WTC11 (cell line): ENCODE measurements at regions not wholly inside any gene's neighbourhood (a gene's known extent, or its start where the extent isn't known, plus 50 kb on each side); places are given as distances from the start of the nearest gene placed in this dataset.

Source experiments
- ATAC-seq: fragments of 200-7000 bp; cut with Tn5 transposase; 2 replicates; pipeline ENCODE4 v1.10.0; 2021; ENCODE audit warnings: mild to moderate bottlenecking, moderate library complexity
- CTCF ChIA-PET: fragments of 300-600 bp; sonication (Branson Sonifier 250); formaldehyde crosslinking; loops from one replicate; lab custom pipeline; 2021; ENCODE audit warnings: antibody characterized with exemption; lab: Charles Lee
- POLR2A ChIA-PET: fragments of 350-600 bp; sonication (Branson Sonifier 250); formaldehyde crosslinking; loops from one replicate; lab custom pipeline; 2021; ENCODE audit warnings: antibody characterized with exemption; lab: Charles Lee
- DNase-seq: peaks from one replicate; pipeline ENCODE4 v3.0.0; 2021; ENCODE audit warnings: low spot score
- H3K27ac Mint-ChIP-seq: 2 replicates; pipeline ENCODE4 v1.8.0; 2021; ENCODE audit warnings: mixed read lengths
- H3K27me3 Mint-ChIP-seq: 2 replicates; pipeline ENCODE4 v1.8.0; 2021; ENCODE audit warnings: low read depth, mild to moderate bottlenecking, moderate library complexity, mixed read lengths
- H3K36me3 Mint-ChIP-seq: 2 replicates; pipeline ENCODE4 v1.8.0; 2021; ENCODE audit warnings: mixed read lengths
- H3K4me1 Mint-ChIP-seq: 2 replicates; pipeline ENCODE4 v1.8.0; 2022; ENCODE audit warnings: mixed read lengths
- H3K4me3 Mint-ChIP-seq: 2 replicates; pipeline ENCODE4 v1.8.0; 2021; ENCODE audit warnings: mild to moderate bottlenecking, moderate library complexity, mixed read lengths
- H3K9me3 Mint-ChIP-seq: 2 replicates; pipeline ENCODE4 v1.8.0; 2021; ENCODE audit warnings: mixed read lengths
- CREB1 ChIP-seq: sonication (generic); formaldehyde crosslinking; IDR thresholded peaks from 2 replicates; pipeline ENCODE4 v1.8.0; 2023; ENCODE audit warnings: mild to moderate bottlenecking, missing genetic modification reagents
- ETV6 ChIP-seq: sonication (generic); formaldehyde crosslinking; IDR thresholded peaks from 2 replicates; pipeline ENCODE4 v1.8.1; 2022; ENCODE audit warnings: mild to moderate bottlenecking, missing genetic modification reagents
- GRHL2 ChIP-seq: fragments of 250-450 bp; sonication (Bioruptor Pico); IDR thresholded peaks from 2 replicates; pipeline ENCODE4 v1.8.0; 2022; ENCODE audit warnings: mild to moderate bottlenecking, moderate library complexity; ENCODE audit not compliant: insufficient replicate concordance, severe bottlenecking
- KAT7 ChIP-seq: sonication (generic); formaldehyde crosslinking; IDR thresholded peaks from 2 replicates; pipeline ENCODE4 v1.8.1; 2023; ENCODE audit warnings: missing genetic modification reagents, mild to moderate bottlenecking, borderline replicate concordance
- MAX ChIP-seq: sonication (generic); formaldehyde crosslinking; IDR thresholded peaks from 2 replicates; pipeline ENCODE4 v1.8.0; 2022; ENCODE audit warnings: mild to moderate bottlenecking, missing genetic modification reagents
- MYBL2 ChIP-seq: sonication (generic); formaldehyde crosslinking; IDR thresholded peaks from 2 replicates; pipeline ENCODE4 v1.8.1; 2023; ENCODE audit warnings: mild to moderate bottlenecking, moderate library complexity, missing genetic modification reagents
- NFATC4 ChIP-seq: fragments of 250-450 bp; sonication (Bioruptor Pico); IDR thresholded peaks from 2 replicates; pipeline ENCODE4 v1.9.0; 2021; ENCODE audit warnings: mild to moderate bottlenecking
- PRDM15 ChIP-seq: sonication (generic); formaldehyde crosslinking; IDR thresholded peaks from 2 replicates; pipeline ENCODE4 v1.8.0; 2022; ENCODE audit warnings: missing genetic modification reagents
- SMAD3 ChIP-seq: sonication (generic); formaldehyde crosslinking; IDR thresholded peaks from 2 replicates; pipeline ENCODE4 v1.8.0; 2022; ENCODE audit warnings: missing genetic modification reagents, mild to moderate bottlenecking, borderline replicate concordance
- STAT6 ChIP-seq: sonication (generic); formaldehyde crosslinking; conservative IDR thresholded peaks from 2 replicates; pipeline ENCODE4 v1.8.1; 2023; ENCODE audit warnings: mild to moderate bottlenecking, low read depth, missing genetic modification reagents, moderate library complexity
- TCF7 ChIP-seq: sonication (generic); formaldehyde crosslinking; IDR thresholded peaks from 2 replicates; pipeline ENCODE4 v1.8.0; 2022; ENCODE audit warnings: mild to moderate bottlenecking, low read depth, missing genetic modification reagents, moderate library complexity
- TEAD4 ChIP-seq: sonication (generic); formaldehyde crosslinking; IDR thresholded peaks from 2 replicates; pipeline ENCODE4 v1.8.0; 2022; ENCODE audit warnings: mild to moderate bottlenecking, missing genetic modification reagents
- ZNF232 ChIP-seq: sonication (generic); formaldehyde crosslinking; IDR thresholded peaks from 2 replicates; pipeline ENCODE4 v1.8.0; 2022; ENCODE audit warnings: mild to moderate bottlenecking, missing genetic modification reagents
- ZNF281 ChIP-seq: sonication (generic); formaldehyde crosslinking; IDR thresholded peaks from 2 replicates; pipeline ENCODE4 v1.8.0; 2023; ENCODE audit warnings: mild to moderate bottlenecking, missing genetic modification reagents
- ZNF317 ChIP-seq: sonication (generic); formaldehyde crosslinking; IDR thresholded peaks from 2 replicates; pipeline ENCODE4 v1.8.1; 2023; ENCODE audit warnings: low read depth, mild to moderate bottlenecking, moderate library complexity, missing genetic modification reagents, borderline replicate concordance
- ZNF532 ChIP-seq: fragments of 250-450 bp; sonication (Bioruptor Pico); IDR thresholded peaks from 2 replicates; pipeline ENCODE4 v1.9.0; 2021; ENCODE audit warnings: mild to moderate bottlenecking, borderline replicate concordance
- TF ChIP-seq, protein P1 (sequence below): sonication (generic); formaldehyde crosslinking; IDR thresholded peaks from 2 replicates; pipeline ENCODE4 v1.8.1; 2022; ENCODE audit warnings: mild to moderate bottlenecking, missing genetic modification reagents, moderate library complexity, borderline replicate concordance
- TF ChIP-seq, protein P2 (sequence below): sonication (generic); formaldehyde crosslinking; IDR thresholded peaks from 2 replicates; pipeline ENCODE4 v1.8.1; 2022; ENCODE audit warnings: missing genetic modification reagents, borderline replicate concordance

DNA sequence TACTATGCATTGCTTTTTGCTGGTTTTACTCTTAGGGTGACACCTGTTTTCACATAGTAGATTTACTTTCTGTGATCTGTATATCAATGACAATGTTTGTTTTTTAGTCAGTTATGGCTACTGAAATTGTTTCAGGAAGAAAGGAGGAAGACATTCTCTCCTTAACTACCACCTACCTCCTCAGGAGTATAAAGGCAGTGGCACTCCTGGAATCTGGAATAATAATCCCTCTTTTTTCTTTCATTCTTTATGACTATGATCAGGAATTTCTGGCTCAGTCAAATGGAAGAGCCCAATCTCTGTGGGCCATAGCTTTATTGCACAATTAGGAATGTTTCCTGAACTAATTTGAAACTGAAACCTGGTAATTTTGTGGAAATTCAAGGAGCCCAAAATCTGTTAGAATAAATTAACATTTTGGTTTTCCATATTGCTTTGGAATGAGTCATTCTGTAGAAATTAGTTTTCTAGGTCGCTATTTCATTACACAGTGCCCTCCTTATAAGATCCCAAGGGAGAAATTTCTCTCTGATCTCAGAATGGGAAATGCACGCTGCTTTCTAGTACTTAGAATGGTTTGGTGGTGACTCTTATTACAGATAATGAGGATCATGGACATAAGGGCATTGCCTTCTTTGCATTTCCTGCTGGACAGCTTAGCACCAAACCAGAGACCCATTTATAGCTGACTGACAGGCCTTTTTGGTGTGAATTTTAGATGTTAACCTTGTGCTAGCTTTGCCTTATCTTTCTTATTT is 95.3 kb upstream of the VLDLR start:
- ATAC-seq (no peak), DNase-seq (no peak)
- no peak for TF ChIP-seq GRHL2 (CRISPR knock-in tag)
- no peak for TF ChIP-seq ETV6 (CRISPR knock-in tag)
- TF ChIP-seq, protein P1, sequence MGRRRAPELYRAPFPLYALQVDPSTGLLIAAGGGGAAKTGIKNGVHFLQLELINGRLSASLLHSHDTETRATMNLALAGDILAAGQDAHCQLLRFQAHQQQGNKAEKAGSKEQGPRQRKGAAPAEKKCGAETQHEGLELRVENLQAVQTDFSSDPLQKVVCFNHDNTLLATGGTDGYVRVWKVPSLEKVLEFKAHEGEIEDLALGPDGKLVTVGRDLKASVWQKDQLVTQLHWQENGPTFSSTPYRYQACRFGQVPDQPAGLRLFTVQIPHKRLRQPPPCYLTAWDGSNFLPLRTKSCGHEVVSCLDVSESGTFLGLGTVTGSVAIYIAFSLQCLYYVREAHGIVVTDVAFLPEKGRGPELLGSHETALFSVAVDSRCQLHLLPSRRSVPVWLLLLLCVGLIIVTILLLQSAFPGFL: no peak
- no peak for TF ChIP-seq ZNF532
- TF ChIP-seq CREB1 (CRISPR knock-in tag): no peak
- no peak for TF ChIP-seq ZNF232 (CRISPR knock-in tag)
- TF ChIP-seq ZNF281 (CRISPR knock-in tag): no peak
- TF ChIP-seq, protein P2, sequence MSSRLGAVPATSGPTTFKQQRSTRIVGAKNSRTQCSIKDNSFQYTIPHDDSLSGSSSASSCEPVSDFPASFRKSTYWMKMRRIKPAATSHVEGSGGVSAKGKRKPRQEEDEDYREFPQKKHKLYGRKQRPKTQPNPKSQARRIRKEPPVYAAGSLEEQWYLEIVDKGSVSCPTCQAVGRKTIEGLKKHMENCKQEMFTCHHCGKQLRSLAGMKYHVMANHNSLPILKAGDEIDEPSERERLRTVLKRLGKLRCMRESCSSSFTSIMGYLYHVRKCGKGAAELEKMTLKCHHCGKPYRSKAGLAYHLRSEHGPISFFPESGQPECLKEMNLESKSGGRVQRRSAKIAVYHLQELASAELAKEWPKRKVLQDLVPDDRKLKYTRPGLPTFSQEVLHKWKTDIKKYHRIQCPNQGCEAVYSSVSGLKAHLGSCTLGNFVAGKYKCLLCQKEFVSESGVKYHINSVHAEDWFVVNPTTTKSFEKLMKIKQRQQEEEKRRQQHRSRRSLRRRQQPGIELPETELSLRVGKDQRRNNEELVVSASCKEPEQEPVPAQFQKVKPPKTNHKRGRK (CRISPR knock-in tag): no peak
- no peak for TF ChIP-seq STAT6
- H3K36me3 Mint-ChIP-seq: peaks cover 17% of the 10 kb centered on the region
- no peaks in the 10 kb centered on the region for H3K27me3 Mint-ChIP-seq
- ChIA-PET CTCF (no interaction called here), POLR2A (no interaction called here)
- H3K4me3 Mint-ChIP-seq: no peak overlapping the region
- H3K4me1 Mint-ChIP-seq: peaks cover 9% of the 10 kb centered on the region
- H3K27ac Mint-ChIP-seq: no peak overlapping the region
- H3K9me3 Mint-ChIP-seq: peaks cover 21% of the 10 kb centered on the region

DNA sequence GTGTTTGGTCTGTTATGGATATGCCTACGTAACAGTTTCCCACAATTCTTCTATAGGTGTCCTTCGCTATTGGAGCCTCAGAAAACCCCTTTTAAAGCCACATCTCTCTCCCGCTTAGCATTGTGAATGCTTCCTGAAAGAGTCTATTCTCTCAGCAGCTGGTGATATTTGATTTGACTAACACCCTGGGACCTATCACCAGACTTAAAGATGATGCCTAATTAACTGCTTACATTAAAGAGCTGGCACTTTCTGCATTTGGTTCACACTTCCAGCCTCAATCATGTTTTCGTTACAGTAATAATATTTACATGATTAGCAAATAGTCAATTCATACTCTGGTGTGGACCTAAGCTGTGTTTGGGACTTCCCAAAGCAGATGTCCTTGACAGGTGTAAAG is 90.1 kb upstream of the VLDLR start:
- Mint-ChIP-seq H3K4me1 (peaks cover 10% of the 10 kb centered on the region), H3K27me3 (no peaks in the 10 kb centered on the region), H3K36me3 (peaks cover 26% of the 10 kb centered on the region), H3K27ac (no peak overlapping the region), H3K4me3 (no peak overlapping the region), H3K9me3 (peaks cover 15% of the 10 kb centered on the region)
- CTCF ChIA-PET: no interaction called here
- ATAC-seq: no peak
- POLR2A ChIA-PET: no interaction called here
- DNase-seq: no peak
- TF ChIP-seq MYBL2 (CRISPR knock-in tag) (no peak), SMAD3 (CRISPR knock-in tag) (no peak), KAT7 (no peak), NFATC4 (CRISPR knock-in tag) (no peak), TCF7 (CRISPR knock-in tag) (no peak), PRDM15 (CRISPR knock-in tag) (no peak), MAX (CRISPR knock-in tag) (no peak), ZNF317 (CRISPR knock-in tag) (no peak), TEAD4 (CRISPR knock-in tag) (no peak)
